Bronchial epithelial cell (primary cell): ENCODE measurements at regions not wholly inside any gene's neighbourhood (a gene's known extent, or its start where the extent isn't known, plus 50 kb on each side); places are given as distances from the start of the nearest gene placed in this dataset.

ENCODE experiments used
- DNase-seq: peaks from one replicate; pipeline ENCODE4 v3.0.0-alpha.2; 2010; ENCODE audit warnings: low read depth
- FAIRE-seq: peaks from 2 replicates; lab custom pipeline; 2011; peaks lifted over from hg19 to GRCh38; lab: Jason Lieb, UNC
- H3K27me3 ChIP-seq: 2 replicates; pipeline ENCODE4 v1.5.1; 2011; ENCODE audit warnings: low read length; ENCODE audit not compliant: control insufficient read depth, insufficient read depth
- H3K36me3 ChIP-seq: 2 replicates; pipeline ENCODE4 v1.5.1; 2011; ENCODE audit warnings: low read length; ENCODE audit not compliant: control insufficient read depth, insufficient read depth
- H3K4me3 ChIP-seq: 2 replicates; pipeline ENCODE4 v1.5.1; 2011; ENCODE audit warnings: mild to moderate bottlenecking, low read depth, low read length, control low read depth
- CTCF ChIP-seq: IDR thresholded peaks from 2 replicates; pipeline ENCODE4 v1.5.1; 2011; ENCODE audit warnings: mild to moderate bottlenecking, moderate library complexity, low read length, control low read depth, inconsistent platforms; ENCODE audit not compliant: insufficient read depth, severe bottlenecking

GRCh38 chr21:38937844-38938243, 132.1 kb downstream of the ETS2 start:
- Histone ChIP-seq H3K4me3 (no peak overlapping the region), H3K36me3 (no peaks in the 10 kb centered on the region), H3K27me3 (no peaks in the 10 kb centered on the region)
- TF ChIP-seq CTCF, result no peak
- FAIRE-seq (no peak), DNase-seq (no peak)

- no peak overlapping the region for H3K4me3 ChIP-seq
- H3K36me3 ChIP-seq, result no peaks in the 10 kb centered on the region
- no peaks in the 10 kb centered on the region for H3K27me3 ChIP-seq
- DNase-seq, result no peak
- no peak for TF ChIP-seq CTCF
- peak; percentile 60 for FAIRE-seq
Measured at GRCh38 chr21:38937286-38937790, 131.6 kb downstream of the ETS2 start.

- no peak for FAIRE-seq
- no peaks in the 10 kb centered on the region for H3K36me3 ChIP-seq
- TF ChIP-seq CTCF, result no peak
- no peaks in the 10 kb centered on the region for H3K27me3 ChIP-seq
- DNase-seq, result no peak
- no peak overlapping the region for H3K4me3 ChIP-seq
Measured at GRCh38 chr21:38936240-38936639, 130.5 kb downstream of the ETS2 start.

- H3K4me3 ChIP-seq, result no peak overlapping the region
- no peak for TF ChIP-seq CTCF
- H3K27me3 ChIP-seq, result no peaks in the 10 kb centered on the region
- DNase-seq (no peak), FAIRE-seq (no peak)
- no peaks in the 10 kb centered on the region for H3K36me3 ChIP-seq
Measured at GRCh38 chr21:38933731-38934130, 128.0 kb downstream of the ETS2 start.

- no peak for DNase-seq
- FAIRE-seq, result no peak
- H3K36me3 ChIP-seq, result no peaks in the 10 kb centered on the region
- TF ChIP-seq CTCF, result no peak
- no peak overlapping the region for H3K4me3 ChIP-seq
- no peaks in the 10 kb centered on the region for H3K27me3 ChIP-seq
Measured at GRCh38 chr21:38931291-38931690, 125.6 kb downstream of the ETS2 start.

- DNase-seq (peak; percentile 71), FAIRE-seq (no peak)
- no peak overlapping the region for H3K4me3 ChIP-seq
- no peaks in the 10 kb centered on the region for H3K27me3 ChIP-seq
- no peak for TF ChIP-seq CTCF
- H3K36me3 ChIP-seq, result no peaks in the 10 kb centered on the region
Measured at GRCh38 chr21:38930853-38931252, 125.1 kb downstream of the ETS2 start.
